ENCODE measurements at regions not wholly inside any gene's neighbourhood (a gene's known extent, or its start where the extent isn't known, plus 50 kb on each side); places are given as distances from the start of the nearest gene placed in this dataset.

DNA sequence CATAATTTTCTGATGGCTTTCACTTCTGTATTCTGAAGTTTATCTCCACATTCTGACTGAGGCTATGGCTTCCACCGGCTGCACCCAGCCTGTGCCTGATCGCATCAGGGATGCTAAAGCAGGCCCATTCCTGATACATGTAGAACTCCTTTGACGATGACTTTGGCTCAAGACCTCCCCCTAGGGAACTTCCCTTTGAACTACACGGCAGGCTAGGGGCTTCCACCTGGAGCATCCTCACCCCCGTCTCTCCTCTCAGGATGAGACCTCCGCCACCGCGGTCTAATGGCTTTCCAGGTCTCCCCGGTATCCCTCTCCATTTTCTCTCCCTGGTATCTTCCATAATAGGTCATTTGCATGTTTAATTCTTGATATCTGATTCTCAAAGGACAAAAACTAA lies 214.9 kb upstream of the CHST9 start:
- TF ChIP-seq, protein P1, sequence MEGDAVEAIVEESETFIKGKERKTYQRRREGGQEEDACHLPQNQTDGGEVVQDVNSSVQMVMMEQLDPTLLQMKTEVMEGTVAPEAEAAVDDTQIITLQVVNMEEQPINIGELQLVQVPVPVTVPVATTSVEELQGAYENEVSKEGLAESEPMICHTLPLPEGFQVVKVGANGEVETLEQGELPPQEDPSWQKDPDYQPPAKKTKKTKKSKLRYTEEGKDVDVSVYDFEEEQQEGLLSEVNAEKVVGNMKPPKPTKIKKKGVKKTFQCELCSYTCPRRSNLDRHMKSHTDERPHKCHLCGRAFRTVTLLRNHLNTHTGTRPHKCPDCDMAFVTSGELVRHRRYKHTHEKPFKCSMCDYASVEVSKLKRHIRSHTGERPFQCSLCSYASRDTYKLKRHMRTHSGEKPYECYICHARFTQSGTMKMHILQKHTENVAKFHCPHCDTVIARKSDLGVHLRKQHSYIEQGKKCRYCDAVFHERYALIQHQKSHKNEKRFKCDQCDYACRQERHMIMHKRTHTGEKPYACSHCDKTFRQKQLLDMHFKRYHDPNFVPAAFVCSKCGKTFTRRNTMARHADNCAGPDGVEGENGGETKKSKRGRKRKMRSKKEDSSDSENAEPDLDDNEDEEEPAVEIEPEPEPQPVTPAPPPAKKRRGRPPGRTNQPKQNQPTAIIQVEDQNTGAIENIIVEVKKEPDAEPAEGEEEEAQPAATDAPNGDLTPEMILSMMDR (IDR thresholded peaks at IDR 0.05; ENCODE audit: insufficient read depth, low read depth, low read length) = no peak
- no peak for TF ChIP-seq EZH2 (IDR thresholded peaks at IDR 0.05; ENCODE audit: insufficient read depth, low read length)

Data from astrocyte (in vitro differentiated cells and primary cell).